ENCODE measurements at regions not wholly inside any gene's neighbourhood (a gene's known extent, or its start where the extent isn't known, plus 50 kb on each side); places are given as distances from the start of the nearest gene placed in this dataset.

DNA sequence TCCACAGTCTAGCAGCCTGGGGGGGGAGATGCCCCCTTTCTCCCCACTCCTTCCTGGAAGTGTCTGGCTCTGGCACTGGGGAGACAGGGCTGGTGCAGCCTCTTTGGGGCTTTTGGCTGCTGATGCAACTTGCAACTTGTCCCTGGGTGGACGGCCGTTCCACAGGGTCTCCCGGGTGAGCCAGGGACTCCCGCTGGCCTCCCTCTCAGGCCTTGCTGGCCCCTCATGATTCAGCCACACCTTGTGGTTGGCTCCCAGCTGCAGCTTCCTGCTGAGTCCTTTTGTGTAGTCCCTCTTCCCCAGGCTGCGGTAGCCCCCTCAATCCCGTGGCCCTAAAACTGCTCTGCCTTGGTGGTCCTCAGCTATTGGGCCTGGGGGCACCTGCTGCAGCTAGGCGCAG is 283.5 kb downstream of the PBX3 start:
- Histone ChIP-seq H3K9ac (replicated peaks; ENCODE audit: extremely low read depth, insufficient read depth, low read length) (no peak overlapping the region), H3K9me1 (replicated peaks; ENCODE audit: control insufficient read depth, extremely low read depth, insufficient read depth, low read length) (no peaks in the 10 kb centered on the region), H3K4me2 (ENCODE audit: insufficient read depth, low read length) (no peak overlapping the region), H2AFZ (ENCODE audit: low read depth, low read length) (no peak overlapping the region), H3K4me3 (replicated peaks in 1 of 3; ENCODE audit: insufficient read depth in 1 of 3, low read depth in 1 of 3, low read length in 3 of 3) (no peak overlapping the region), H3K9me3 (replicated peaks; ENCODE audit: control insufficient read depth, insufficient read depth, low read length) (no peaks in the 10 kb centered on the region), H3K36me3 (ENCODE audit: control insufficient read depth in 2 of 2, extremely low read depth in 1 of 2, insufficient read depth in 2 of 2, low read length in 2 of 2) (no peaks in the 10 kb centered on the region), H4K20me1 (replicated peaks; ENCODE audit: control insufficient read depth, extremely low read depth, insufficient read depth, low read length) (no peaks in the 10 kb centered on the region), H3K27me3 (ENCODE audit: control insufficient read depth in 2 of 2, insufficient read depth in 2 of 2, low read length in 2 of 2) (peaks cover 0 to 2% of the 10 kb centered on the region in 2 experiments), H3K27ac (ENCODE audit: insufficient read depth, low read depth, low read length) (no peak overlapping the region), H3K4me1 (ENCODE audit: control insufficient read depth, extremely low read depth, insufficient read depth, low read length) (no peaks in the 10 kb centered on the region), H3K79me2 (ENCODE audit: control insufficient read depth, insufficient read depth, low read length) (no peaks in the 10 kb centered on the region)
- DNase-seq (ENCODE audit: low read depth, low spot score): no peak
- POLR2A ChIA-PET: interaction anchor here (0.6 kb wide), 1 partner anchor 11 kb away, joined by 5 read pairs; no protein-coding TSS in a partner anchor
- no peak for TF ChIP-seq JUN (IDR thresholded peaks at IDR 0.05; ENCODE audit: borderline replicate concordance, insufficient read depth, insufficient read length, low read depth)
- TF ChIP-seq FOS (IDR thresholded peaks at IDR 0.05; ENCODE audit: borderline replicate concordance, insufficient read depth, low read length): no peak
- TF ChIP-seq, protein P1, sequence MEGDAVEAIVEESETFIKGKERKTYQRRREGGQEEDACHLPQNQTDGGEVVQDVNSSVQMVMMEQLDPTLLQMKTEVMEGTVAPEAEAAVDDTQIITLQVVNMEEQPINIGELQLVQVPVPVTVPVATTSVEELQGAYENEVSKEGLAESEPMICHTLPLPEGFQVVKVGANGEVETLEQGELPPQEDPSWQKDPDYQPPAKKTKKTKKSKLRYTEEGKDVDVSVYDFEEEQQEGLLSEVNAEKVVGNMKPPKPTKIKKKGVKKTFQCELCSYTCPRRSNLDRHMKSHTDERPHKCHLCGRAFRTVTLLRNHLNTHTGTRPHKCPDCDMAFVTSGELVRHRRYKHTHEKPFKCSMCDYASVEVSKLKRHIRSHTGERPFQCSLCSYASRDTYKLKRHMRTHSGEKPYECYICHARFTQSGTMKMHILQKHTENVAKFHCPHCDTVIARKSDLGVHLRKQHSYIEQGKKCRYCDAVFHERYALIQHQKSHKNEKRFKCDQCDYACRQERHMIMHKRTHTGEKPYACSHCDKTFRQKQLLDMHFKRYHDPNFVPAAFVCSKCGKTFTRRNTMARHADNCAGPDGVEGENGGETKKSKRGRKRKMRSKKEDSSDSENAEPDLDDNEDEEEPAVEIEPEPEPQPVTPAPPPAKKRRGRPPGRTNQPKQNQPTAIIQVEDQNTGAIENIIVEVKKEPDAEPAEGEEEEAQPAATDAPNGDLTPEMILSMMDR (IDR thresholded peaks at IDR 0.05; ENCODE audit: extremely low read depth in 1 of 2, insufficient read depth in 1 of 2, low read depth in 1 of 2, low read length in 2 of 2): no peak
- TF ChIP-seq MAX (IDR thresholded peaks at IDR 0.05; ENCODE audit: insufficient read depth, insufficient read length): no peak
- no peak for TF ChIP-seq MYC (IDR thresholded peaks at IDR 0.05; ENCODE audit: low read depth, low read length)
- no peak for TF ChIP-seq EZH2 (IDR thresholded peaks at IDR 0.05; ENCODE audit: borderline replicate concordance, low read depth, low read length, severe bottlenecking)
- no peak for TF ChIP-seq POLR2AphosphoS5 (IDR thresholded peaks at IDR 0.05; ENCODE audit: insufficient read depth, low read depth, low read length)
- TF ChIP-seq POLR2A (IDR thresholded peaks at IDR 0.05; ENCODE audit: low read depth, low read length): no peak
- TF ChIP-seq GATA2 (IDR thresholded peaks at IDR 0.05; ENCODE audit: insufficient read depth, insufficient read length, low read depth, low read length): no peak
- intact Hi-C loops (cut with micrococcal nuclease) (no loop called here), dilution Hi-C loops (cut with MboI; ENCODE audit: extremely low pct_ligation_motif_present, low sequenced_read_pairs) (no loop called here)
- CTCF ChIA-PET: no interaction called here
- BruUV-seq (replicated peaks): no TSS peak
- no peak for FAIRE-seq

Measured in endothelial cell of umbilical vein (primary cell).